ENCODE measurements at regions not wholly inside any gene's neighbourhood (a gene's known extent, or its start where the extent isn't known, plus 50 kb on each side); places are given as distances from the start of the nearest gene placed in this dataset.

GRCh38 chr2:159863526-159864160, 65.6 kb upstream of the CD302 start:
- 40% methylated on average over 2 of the region's 2 CpGs for WGBS (ENCODE audit: low lambda C conversion rate)
- Histone ChIP-seq H4K20me1 (ENCODE audit: insufficient read depth, low read length) (no peaks in the 10 kb centered on the region), H3K9ac (ENCODE audit: insufficient read depth, low read depth, low read length) (no peak overlapping the region), H3K27ac (ENCODE audit: extremely low read length, insufficient read depth, low read length) (no peak overlapping the region), H3K4me1 (ENCODE audit: insufficient read depth, low read length) (peaks cover 9% of the 10 kb centered on the region), H3K27me3 (ENCODE audit: control insufficient read depth in 1 of 2, insufficient read depth in 2 of 2, low read length in 2 of 2) (peaks cover 0 to 2% of the 10 kb centered on the region in 2 experiments; a peak in 1 of 5 replicates), H3K4me3 (replicated peaks in 1 of 3; ENCODE audit: insufficient read depth in 1 of 3, low read depth in 2 of 3, low read length in 3 of 3) (no peak overlapping the region), H2AFZ (ENCODE audit: low read length) (no peak overlapping the region), H3K9me3 (ENCODE audit: low read length) (no peaks in the 10 kb centered on the region), H3K79me2 (ENCODE audit: insufficient read depth, low read length) (no peaks in the 10 kb centered on the region), H3K36me3 (replicated peaks in 1 of 2; ENCODE audit: control insufficient read depth in 1 of 2, insufficient read depth in 2 of 2, low read length in 2 of 2) (no peaks in the 10 kb centered on the region), H3K4me2 (ENCODE audit: low read depth, low read length) (no peak overlapping the region)
- DNase-seq (ENCODE audit: low spot score): no peak
- no TSS peak for BruUV-seq (replicated peaks)
- in situ Hi-C loops (cut with HindIII; ENCODE audit: extremely low pct_ligation_motif_present, low pct_unique_long_range_greater_than_20kb): no loop called here
- intact Hi-C loops (cut with micrococcal nuclease; ENCODE audit: unreplicated experiment): no loop called here
- ATAC-seq: no peak
- ChIA-PET POLR2A (no interaction called here), CTCF (ENCODE audit: low intra/inter-chr PET ratio, low total read pairs) (no interaction called here)
- FAIRE-seq: no peak
- TF ChIP-seq ZNF160 (CRISPR knock-in tag; IDR thresholded peaks at IDR 0.05): no peak
- TF ChIP-seq SALL1 (CRISPR knock-in tag; IDR thresholded peaks at IDR 0.05): no peak
- TF ChIP-seq ZNF362 (CRISPR knock-in tag; IDR thresholded peaks at IDR 0.05; ENCODE audit: borderline replicate concordance): no peak
- no peak for TF ChIP-seq THRA (CRISPR knock-in tag; IDR thresholded peaks at IDR 0.05; ENCODE audit: borderline replicate concordance)
- TF ChIP-seq IKZF1 (IDR thresholded peaks at IDR 0.05): no peak
- no peak for TF ChIP-seq MAFG (CRISPR knock-in tag; IDR thresholded peaks at IDR 0.05)
- no peak for TF ChIP-seq ZNF678 (CRISPR knock-in tag; IDR thresholded peaks at IDR 0.05)

Measured in HepG2 (cell line).